CD4-positive, alpha-beta T cell treated with Interleukin-21 for 1 hour (primary cell): ENCODE measurements at regions not wholly inside any gene's neighbourhood (a gene's known extent, or its start where the extent isn't known, plus 50 kb on each side); places are given as distances from the start of the nearest gene placed in this dataset.

ENCODE experiments used
- DNase-seq: peaks from one replicate; pipeline ENCODE4 v3.0.0-alpha.2; 2020

- no peak for DNase-seq
Observed at GRCh38 chr13:104043184-104043583, 977.0 kb upstream of the SLC10A2 start.

GRCh38 chr13:104034891-104035290 lies 968.7 kb upstream of the SLC10A2 start:
- DNase-seq = no peak

- no peak for DNase-seq
Observed at GRCh38 chr13:104025303-104025702, 959.1 kb upstream of the SLC10A2 start.

GRCh38 chr13:104024416-104025170 lies 958.4 kb upstream of the SLC10A2 start:
- no peak for DNase-seq

GRCh38 chr13:104021806-104022397 lies 955.7 kb upstream of the SLC10A2 start:
- DNase-seq = no peak

- no peak for DNase-seq
Observed at GRCh38 chr13:104017317-104017716, 951.1 kb upstream of the SLC10A2 start.

GRCh38 chr13:104015646-104016396 lies 949.6 kb upstream of the SLC10A2 start:
- DNase-seq = no peak

- DNase-seq = no peak
Observed at GRCh38 chr13:104014803-104015645, 948.8 kb upstream of the SLC10A2 start.

- DNase-seq = no peak
Observed at GRCh38 chr13:104011505-104012241, 945.5 kb upstream of the SLC10A2 start.

GRCh38 chr13:104008541-104009435 lies 942.6 kb upstream of the SLC10A2 start:
- DNase-seq = no peak

- no peak for DNase-seq
Observed at GRCh38 chr13:104008075-104008474, 941.9 kb upstream of the SLC10A2 start.

- DNase-seq = no peak
Observed at GRCh38 chr13:104006625-104007075, 940.4 kb upstream of the SLC10A2 start.

- DNase-seq = no peak
Observed at GRCh38 chr13:104004572-104004971, 938.4 kb upstream of the SLC10A2 start.

GRCh38 chr13:104002216-104002615 lies 936.0 kb upstream of the SLC10A2 start:
- DNase-seq = no peak

- no peak for DNase-seq
Observed at GRCh38 chr13:104001766-104002165, 935.5 kb upstream of the SLC10A2 start.

GRCh38 chr13:103996733-103997132 lies 930.5 kb upstream of the SLC10A2 start:
- no peak for DNase-seq

GRCh38 chr13:103983948-103984347 lies 917.7 kb upstream of the SLC10A2 start:
- DNase-seq = no peak

- DNase-seq = no peak
Observed at GRCh38 chr13:103976371-103976770, 910.2 kb upstream of the SLC10A2 start.

- no peak for DNase-seq
Observed at GRCh38 chr13:103973740-103974139, 907.5 kb upstream of the SLC10A2 start.

- DNase-seq = no peak
Observed at GRCh38 chr13:103969520-103970050, 903.4 kb upstream of the SLC10A2 start.
